ENCODE measurements at regions not wholly inside any gene's neighbourhood (a gene's known extent, or its start where the extent isn't known, plus 50 kb on each side); places are given as distances from the start of the nearest gene placed in this dataset.

GRCh38 chr1:234536741-234537140 is 57.8 kb upstream of the TARBP1 start:
- no peak overlapping the region for H2BK15ac ChIP-seq (ENCODE audit: low read length)
- H4K91ac ChIP-seq (replicated peaks; ENCODE audit: insufficient read length, low read length): no peak overlapping the region
- no peak overlapping the region for H3K56ac ChIP-seq (replicated peaks; ENCODE audit: insufficient read length, low read depth, low read length)
- no peak overlapping the region for H3K9ac ChIP-seq (replicated peaks in 1 of 4; ENCODE audit: extremely low read depth in 1 of 4, low read depth in 3 of 4, low read length in 3 of 4)
- H4K20me1 ChIP-seq (replicated peaks in 1 of 2; ENCODE audit: control insufficient read depth in 1 of 2, insufficient read depth in 2 of 2, low read length in 2 of 2): no peaks in the 10 kb centered on the region
- no peak overlapping the region for H3K18ac ChIP-seq (ENCODE audit: extremely low read depth, low read length)
- no peak overlapping the region for H2BK12ac ChIP-seq (ENCODE audit: low read depth, low read length)
- no peaks in the 10 kb centered on the region for H3K79me2 ChIP-seq (ENCODE audit: control insufficient read depth in 1 of 2, insufficient read depth in 2 of 2, low read length in 2 of 2)
- FAIRE-seq (no peak), DNase-seq (ENCODE audit: low read depth in 1 of 2, low spot score in 2 of 2) (no peak)
- H3K23me2 ChIP-seq (ENCODE audit: low read depth, low read length): peaks cover 2% of the 10 kb centered on the region; the same call in 1 of the 2 replicates
- H3K79me1 ChIP-seq (ENCODE audit: low read depth, low read length): no peaks in the 10 kb centered on the region
- WGBS, 2 experiments (ENCODE audit: extremely low coverage in 1 of 2, insufficient coverage in 1 of 2, insufficient read length in 1 of 2, insufficient replicate concordance in 2 of 2, low coverage in 1 of 2, low lambda C conversion rate in 2 of 2, missing lambda C conversion rate in 1 of 2): 85% methylated on average over 12 of the region's 12 CpGs; no CpG with 5 or more reads in 1 of the 2 experiments
- ChIA-PET POLR2A (ENCODE audit: partially characterized antibody) (interaction anchor here (0.5 to 1.8 kb wide), 3 partner anchors 8 to 64 kb away, joined by 3 read pairs; no protein-coding TSS in a partner anchor), CTCF (ENCODE audit: partially characterized antibody) (interaction anchor here (1.0 to 1.5 kb wide), 3 partner anchors 10 to 37 kb away, joined by 3 to 5 read pairs (median 4); no protein-coding TSS in a partner anchor)
- H3K9me3 ChIP-seq (ENCODE audit: insufficient read depth in 2 of 2, low read depth in 1 of 2, low read length in 1 of 2): no peaks in the 10 kb centered on the region
- no peak overlapping the region for H2BK120ac ChIP-seq (replicated peaks; ENCODE audit: low read depth, low read length)
- peaks cover 0 to under 1% (median under 1%) of the 10 kb centered on the region in 4 experiments; a peak in 2 of 7 replicates for H3K4me1 ChIP-seq (replicated peaks in 1 of 4; ENCODE audit: control insufficient read depth in 3 of 4, insufficient read depth in 4 of 4, low read length in 3 of 4)
- H3K4ac ChIP-seq (replicated peaks; ENCODE audit: insufficient read length, low read depth, low read length): no peak overlapping the region
- H2BK20ac ChIP-seq (ENCODE audit: low read length): no peak overlapping the region
- no peak overlapping the region for H2AK5ac ChIP-seq (ENCODE audit: low read depth, low read length)
- no peaks in the 10 kb centered on the region for H3K36me3 ChIP-seq (ENCODE audit: control insufficient read depth in 2 of 4, insufficient read depth in 4 of 4, low read length in 3 of 4)
- H3K27me3 ChIP-seq (replicated peaks in 1 of 4; ENCODE audit: control insufficient read depth in 3 of 4, extremely low read depth in 1 of 4, insufficient read depth in 3 of 4, low read length in 3 of 4): no peaks in the 10 kb centered on the region
- H2AFZ ChIP-seq (ENCODE audit: low read length): no peak overlapping the region
- H2BK5ac ChIP-seq (ENCODE audit: low read depth, low read length): no peak overlapping the region
- H3K23ac ChIP-seq (ENCODE audit: insufficient read length): no peak overlapping the region
- H3K4me2 ChIP-seq (ENCODE audit: insufficient read depth in 1 of 2, low read depth in 2 of 2, low read length in 2 of 2): no peak overlapping the region
- H3K14ac ChIP-seq (ENCODE audit: insufficient read length): no peak overlapping the region
- no peak overlapping the region for H4K8ac ChIP-seq (ENCODE audit: extremely low read depth, insufficient read depth, low read length)
- no peak overlapping the region for H3K4me3 ChIP-seq (ENCODE audit: extremely low read depth in 1 of 4, insufficient read depth in 2 of 4, low read depth in 3 of 4, low read length in 4 of 4)
- H4K5ac ChIP-seq (ENCODE audit: insufficient read length, low read depth, low read length): no peak overlapping the region
- no peak overlapping the region for H3K27ac ChIP-seq (ENCODE audit: low read depth, low read length)
- no peak for TF ChIP-seq POU5F1 (IDR thresholded peaks at IDR 0.05; ENCODE audit: low read depth, low read length)
- TF ChIP-seq ATF3 (IDR thresholded peaks at IDR 0.05; ENCODE audit: insufficient read depth, low read depth, low read length): no peak
- TF ChIP-seq CEBPB (IDR thresholded peaks at IDR 0.05; ENCODE audit: low read depth, low read length): no peak
- TF ChIP-seq SIX5 (IDR thresholded peaks at IDR 0.05; ENCODE audit: low read depth, low read length): no peak

All from H1 (cell line).